Osteoblast (primary cell): ENCODE measurements at regions not wholly inside any gene's neighbourhood (a gene's known extent, or its start where the extent isn't known, plus 50 kb on each side); places are given as distances from the start of the nearest gene placed in this dataset.

ENCODE experiments used
- DNase-seq: peaks from one replicate; pipeline ENCODE4 v3.0.0; 2011; ENCODE audit warnings: low spot score, mixed read lengths; ENCODE audit not compliant: insufficient read length; ENCODE audit errors: missing footprints
- H2AFZ ChIP-seq: 2 replicates; pipeline ENCODE4 v1.6.0; 2011; ENCODE audit warnings: mild to moderate bottlenecking, low read length
- H3K27ac ChIP-seq: 2 replicates; pipeline ENCODE4 v1.5.1; 2011; ENCODE audit warnings: mild to moderate bottlenecking, low read depth, low read length, moderate library complexity
- H3K27me3 ChIP-seq: 2 replicates; pipeline ENCODE4 v1.6.0; 2012; ENCODE audit warnings: mild to moderate bottlenecking, control low read depth, inconsistent platforms, low read length, moderate library complexity; ENCODE audit not compliant: insufficient read depth
- H3K36me3 ChIP-seq: 2 replicates; pipeline ENCODE4 v1.5.1; 2011; ENCODE audit warnings: mild to moderate bottlenecking, low read length, control low read depth, moderate library complexity; ENCODE audit not compliant: insufficient read depth
- H3K4me1 ChIP-seq: 2 replicates; pipeline ENCODE4 v1.5.1; 2011; ENCODE audit warnings: mild to moderate bottlenecking, low read length, control low read depth, moderate library complexity; ENCODE audit not compliant: insufficient read depth
- H3K4me2 ChIP-seq: 2 replicates; pipeline ENCODE4 v1.6.0; 2011; ENCODE audit warnings: mild to moderate bottlenecking, low read length; ENCODE audit not compliant: insufficient read depth
- H3K4me3 ChIP-seq: fragments of 200-600 bp; sonication (generic); 3 replicates; pipeline ENCODE4 v1.5.1; 2012; ENCODE audit warnings: mild to moderate bottlenecking, low read length, inconsistent platforms; ENCODE audit not compliant: insufficient read depth
- H3K79me2 ChIP-seq: 2 replicates; pipeline ENCODE4 v1.6.0; 2012; ENCODE audit warnings: mild to moderate bottlenecking, low read length, control low read depth, inconsistent platforms; ENCODE audit not compliant: insufficient read depth
- H3K9me3 ChIP-seq: 2 replicates; pipeline ENCODE4 v1.5.1; 2011; ENCODE audit warnings: low read depth, low read length, control low read depth
- H4K20me1 ChIP-seq: 2 replicates; pipeline ENCODE4 v1.6.0; 2012; ENCODE audit warnings: mild to moderate bottlenecking, low read length, control low read depth; ENCODE audit not compliant: insufficient read depth
- CTCF ChIP-seq: IDR thresholded peaks from 2 replicates; pipeline ENCODE4 v1.5.1; 2011; ENCODE audit warnings: mild to moderate bottlenecking, low read depth, low read length, moderate library complexity; ENCODE audit errors: extremely low read depth

GRCh38 chr1:218513328-218513727, 168.2 kb downstream of the TGFB2 start:
- TF ChIP-seq CTCF, result no peak
- no peaks in the 10 kb centered on the region for H3K79me2 ChIP-seq
- H3K27me3 ChIP-seq, result no peaks in the 10 kb centered on the region
- no peaks in the 10 kb centered on the region for H3K9me3 ChIP-seq
- no peaks in the 10 kb centered on the region for H4K20me1 ChIP-seq
- no peaks in the 10 kb centered on the region for H3K36me3 ChIP-seq
- no peak overlapping the region for H3K4me3 ChIP-seq
- no peak overlapping the region for H3K27ac ChIP-seq
- H3K4me1 ChIP-seq, result no peaks in the 10 kb centered on the region
- H3K4me2 ChIP-seq, result no peak overlapping the region
- H2AFZ ChIP-seq, result no peak overlapping the region
- DNase-seq, result no peak

GRCh38 chr1:218514689-218515088, 169.6 kb downstream of the TGFB2 start:
- H3K27ac ChIP-seq, result no peak overlapping the region
- no peak for DNase-seq
- no peak overlapping the region for H3K4me2 ChIP-seq
- no peak overlapping the region for H3K4me3 ChIP-seq
- no peak overlapping the region for H2AFZ ChIP-seq
- H3K9me3 ChIP-seq, result no peaks in the 10 kb centered on the region
- H3K27me3 ChIP-seq, result no peaks in the 10 kb centered on the region
- no peaks in the 10 kb centered on the region for H3K79me2 ChIP-seq
- no peaks in the 10 kb centered on the region for H4K20me1 ChIP-seq
- no peaks in the 10 kb centered on the region for H3K4me1 ChIP-seq
- H3K36me3 ChIP-seq, result no peaks in the 10 kb centered on the region
- TF ChIP-seq CTCF, result no peak

GRCh38 chr1:218516526-218516925, 171.4 kb downstream of the TGFB2 start:
- no peaks in the 10 kb centered on the region for H4K20me1 ChIP-seq
- no peaks in the 10 kb centered on the region for H3K4me1 ChIP-seq
- H3K27me3 ChIP-seq, result no peaks in the 10 kb centered on the region
- no peak for DNase-seq
- H3K36me3 ChIP-seq, result no peaks in the 10 kb centered on the region
- no peak overlapping the region for H2AFZ ChIP-seq
- H3K4me2 ChIP-seq, result no peak overlapping the region
- no peaks in the 10 kb centered on the region for H3K9me3 ChIP-seq
- no peak for TF ChIP-seq CTCF
- no peaks in the 10 kb centered on the region for H3K79me2 ChIP-seq
- H3K4me3 ChIP-seq, result no peak overlapping the region
- H3K27ac ChIP-seq, result no peak overlapping the region

- Histone ChIP-seq H3K4me3 (no peak overlapping the region), H3K36me3 (no peaks in the 10 kb centered on the region), H2AFZ (no peak overlapping the region), H3K4me1 (no peaks in the 10 kb centered on the region), H3K27me3 (no peaks in the 10 kb centered on the region), H3K4me2 (no peak overlapping the region), H3K27ac (no peak overlapping the region), H4K20me1 (no peaks in the 10 kb centered on the region), H3K9me3 (no peaks in the 10 kb centered on the region), H3K79me2 (no peaks in the 10 kb centered on the region)
- DNase-seq, result no peak
- TF ChIP-seq CTCF, result no peak
These were observed 172.3 kb downstream of the TGFB2 start for GRCh38 chr1:218517459-218517858.
